Neural crest cell (in vitro differentiated cells): ENCODE measurements at regions not wholly inside any gene's neighbourhood (a gene's known extent, or its start where the extent isn't known, plus 50 kb on each side); places are given as distances from the start of the nearest gene placed in this dataset.

Experiments
- DNase-seq: peaks from one replicate; pipeline ENCODE4 v3.0.0; 2021; ENCODE audit warnings: low read depth, mixed read lengths, low spot score
- H3K27ac Mint-ChIP-seq: one replicate; pipeline ENCODE4 v1.8.0; 2021; ENCODE audit warnings: mild to moderate bottlenecking, mixed read lengths; ENCODE audit not compliant: unreplicated experiment
- H3K27me3 Mint-ChIP-seq: 2 replicates; pipeline ENCODE4 v1.8.0; 2021; ENCODE audit warnings: low read depth, mild to moderate bottlenecking, mixed read lengths
- H3K36me3 Mint-ChIP-seq: 2 replicates; pipeline ENCODE4 v1.8.0; 2021; ENCODE audit warnings: low read depth, mild to moderate bottlenecking, mixed read lengths
- H3K4me1 Mint-ChIP-seq: 2 replicates; pipeline ENCODE4 v1.8.0; 2021; ENCODE audit warnings: mixed read lengths
- H3K4me3 Mint-ChIP-seq: one replicate; pipeline ENCODE4 v1.8.0; 2021; ENCODE audit warnings: mild to moderate bottlenecking, mixed read lengths
- H3K9me3 Mint-ChIP-seq: 2 replicates; pipeline ENCODE4 v1.8.0; 2021; ENCODE audit warnings: mixed read lengths
- CTCF ChIP-seq: fragments of 200-600 bp; sonication (generic); conservative IDR thresholded peaks from 2 replicates; pipeline ENCODE4 v1.5.0; 2021; ENCODE audit warnings: antibody characterized with exemption, mild to moderate bottlenecking

DNA sequence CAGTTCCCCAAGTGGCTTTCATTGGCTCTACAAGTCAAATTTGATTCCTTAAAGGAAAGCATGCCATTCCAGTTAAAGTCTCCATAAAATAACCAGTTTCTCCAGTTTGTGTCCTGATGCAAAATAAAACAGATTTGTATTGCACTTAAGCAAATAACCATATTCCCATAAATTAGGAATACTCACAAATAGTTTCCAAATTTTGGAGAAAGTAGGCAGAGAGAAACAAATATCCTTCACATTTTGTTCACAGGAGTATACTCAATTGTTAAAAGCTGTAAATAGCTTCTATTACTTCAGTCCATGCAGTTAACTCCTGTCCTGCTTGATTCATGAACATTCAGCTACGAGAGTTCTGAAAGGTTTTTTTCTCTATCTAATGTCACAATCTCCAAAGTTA lies 281.4 kb upstream of the RGS17 start:
- Mint-ChIP-seq H3K9me3 (no peaks in the 10 kb centered on the region), H3K27ac (no peak overlapping the region), H3K36me3 (no peaks in the 10 kb centered on the region)

DNA sequence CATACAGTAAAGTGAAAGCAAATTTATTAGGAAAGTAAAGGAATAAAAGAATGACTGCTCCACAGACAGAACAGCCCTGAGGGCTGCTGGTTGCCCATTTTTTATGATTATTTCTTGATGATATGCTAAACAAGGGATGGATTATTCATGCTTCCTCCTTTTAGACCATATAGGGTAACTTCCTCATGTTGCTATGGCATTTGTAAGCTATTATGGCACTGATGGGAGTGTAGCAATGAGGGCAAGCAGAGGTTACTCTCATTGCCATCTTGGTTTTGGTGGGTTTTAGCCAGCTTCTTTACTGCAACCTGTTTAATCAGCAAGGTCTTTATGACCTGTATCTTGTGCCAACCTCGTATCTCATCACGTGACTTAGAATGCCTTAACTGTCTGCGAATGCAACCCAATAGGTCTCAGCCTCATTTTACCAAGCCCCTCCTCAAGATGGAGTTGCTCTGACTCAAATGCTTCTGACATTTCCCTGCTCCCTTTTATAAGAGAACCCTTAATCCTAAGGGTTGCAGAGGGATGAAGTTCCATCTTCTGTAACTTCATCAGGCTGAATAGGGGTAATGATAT lies 280.1 kb upstream of the RGS17 start:
- no peak for TF ChIP-seq CTCF
- Mint-ChIP-seq H3K4me3 (no peak overlapping the region), H3K27me3 (no peaks in the 10 kb centered on the region), H3K9me3 (no peaks in the 10 kb centered on the region), H3K27ac (no peak overlapping the region), H3K4me1 (no peaks in the 10 kb centered on the region), H3K36me3 (no peaks in the 10 kb centered on the region)
- DNase-seq: no peak

More for the DNA sequence above, 281.4 kb upstream of the RGS17 start:
- TF ChIP-seq CTCF: no peak
- Mint-ChIP-seq H3K4me3 (no peak overlapping the region), H3K4me1 (no peaks in the 10 kb centered on the region), H3K27me3 (no peaks in the 10 kb centered on the region)
- no peak for DNase-seq

- Mint-ChIP-seq H3K4me1 (no peaks in the 10 kb centered on the region), H3K36me3 (no peaks in the 10 kb centered on the region), H3K27ac (no peak overlapping the region), H3K9me3 (no peaks in the 10 kb centered on the region), H3K4me3 (no peak overlapping the region), H3K27me3 (no peaks in the 10 kb centered on the region)
- no peak for DNase-seq
- TF ChIP-seq CTCF: no peak
Measured at GRCh38 chr6:153405931-153406330, 274.8 kb upstream of the RGS17 start.

GRCh38 chr6:153401751-153402150 lies 270.7 kb upstream of the RGS17 start:
- TF ChIP-seq CTCF: no peak
- H3K36me3 Mint-ChIP-seq: no peaks in the 10 kb centered on the region
- H3K4me3 Mint-ChIP-seq: no peak overlapping the region
- H3K9me3 Mint-ChIP-seq: no peaks in the 10 kb centered on the region
- H3K27ac Mint-ChIP-seq: no peak overlapping the region
- H3K27me3 Mint-ChIP-seq: peaks cover 3% of the 10 kb centered on the region
- H3K4me1 Mint-ChIP-seq: no peaks in the 10 kb centered on the region
- no peak for DNase-seq

DNA sequence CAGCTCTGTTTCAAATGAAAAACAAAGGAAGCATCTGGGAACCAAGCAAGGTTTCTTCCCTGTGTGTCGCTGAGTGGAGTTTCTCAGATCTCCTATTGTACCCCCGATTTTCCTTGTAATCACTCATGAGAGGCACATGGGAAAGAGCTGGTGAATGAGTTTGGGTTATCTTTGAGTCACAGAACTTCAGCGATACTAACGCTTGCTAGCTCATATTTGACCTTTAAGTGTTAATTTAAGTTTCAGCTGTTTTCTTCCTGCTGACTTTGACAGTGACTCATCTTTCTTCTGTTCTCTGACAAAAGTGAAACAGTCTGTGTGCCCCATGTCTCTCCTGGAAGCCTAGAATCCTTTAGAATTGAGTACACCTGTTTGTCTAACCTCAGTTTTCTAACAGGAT lies 261.1 kb upstream of the RGS17 start:
- Mint-ChIP-seq H3K4me1 (peaks cover 3% of the 10 kb centered on the region), H3K36me3 (no peaks in the 10 kb centered on the region), H3K27me3 (no peaks in the 10 kb centered on the region), H3K27ac (no peak overlapping the region), H3K4me3 (no peak overlapping the region), H3K9me3 (peaks cover 2% of the 10 kb centered on the region)
- TF ChIP-seq CTCF: no peak
- DNase-seq: no peak

DNA sequence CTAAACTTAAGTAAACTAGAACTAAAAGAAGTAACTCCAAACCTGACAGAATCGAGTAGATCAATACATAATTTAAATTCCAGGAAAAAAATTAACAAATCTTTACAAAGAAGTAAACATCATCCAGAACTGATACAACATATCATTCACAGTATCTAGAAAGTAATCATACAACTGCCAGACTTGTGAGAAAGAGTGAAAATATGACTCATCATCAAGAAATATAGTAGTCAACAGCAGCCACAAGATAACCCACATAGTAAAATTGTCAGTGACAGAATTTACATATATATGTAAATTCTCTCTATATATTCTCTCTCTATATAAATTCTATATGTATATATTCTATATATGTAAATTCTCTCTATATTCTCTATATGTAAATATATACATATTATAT lies 242.8 kb upstream of the RGS17 start:
- Mint-ChIP-seq H3K36me3 (no peaks in the 10 kb centered on the region), H3K4me3 (no peak overlapping the region), H3K27ac (no peak overlapping the region), H3K27me3 (no peaks in the 10 kb centered on the region), H3K4me1 (no peaks in the 10 kb centered on the region), H3K9me3 (no peaks in the 10 kb centered on the region)
- DNase-seq: no peak
- no peak for TF ChIP-seq CTCF
